Upper lobe of right lung (tissue), 1 donor: ENCODE measurements at regions not wholly inside any gene's neighbourhood (a gene's known extent, or its start where the extent isn't known, plus 50 kb on each side); places are given as distances from the start of the nearest gene placed in this dataset.

Experiments
- ATAC-seq: fragments of 200-7000 bp; cut with Tn5 transposase; one replicate; pipeline ENCODE4 v1.9.1; 2020; ENCODE audit warnings: mild to moderate bottlenecking, moderate library complexity
- DNase-seq: peaks from one replicate; pipeline ENCODE4 v3.0.0-alpha.2; 2020
- H3K27ac ChIP-seq: fragments of 200-600 bp; one replicate; pipeline ENCODE4 v1.8.0; 2022
- H3K27me3 ChIP-seq: fragments of 200-600 bp; one replicate; pipeline ENCODE4 v1.8.0; 2022; ENCODE audit warnings: mild to moderate bottlenecking
- H3K36me3 ChIP-seq: fragments of 200-600 bp; one replicate; pipeline ENCODE4 v1.8.0; 2022
- H3K4me1 ChIP-seq: fragments of 200-600 bp; one replicate; pipeline ENCODE4 v1.8.0; 2022
- H3K4me3 ChIP-seq: fragments of 200-600 bp; one replicate; pipeline ENCODE4 v1.8.0; 2022; ENCODE audit warnings: mild to moderate bottlenecking
- H3K9me3 ChIP-seq: fragments of 200-600 bp; one replicate; pipeline ENCODE4 v1.8.0; 2022
- CTCF ChIP-seq: fragments of 200-600 bp; IDR thresholded peaks from one replicate; pipeline ENCODE4 v1.8.0; 2022; ENCODE audit warnings: antibody characterized with exemption
- intact Hi-C: fragments of 100-400 bp; cut with DNase I; formaldehyde crosslinking; loops from one replicate; pipeline ENCODE4 v1.11.0; 2022
- donor health status: DM: no; HTN: yes; CAD: no; lungs with severe emphysema.

- intact Hi-C loops: no loop called here
- no peak for TF ChIP-seq CTCF
- no peak for ATAC-seq
Observed at GRCh38 chr3:189502256-189502655, 128.9 kb upstream of the TP63 start.

GRCh38 chr3:189502676-189503257 is 128.4 kb upstream of the TP63 start:
- Histone ChIP-seq H3K27ac (no peak overlapping the region), H3K36me3 (no peaks in the 10 kb centered on the region), H3K27me3 (no peaks in the 10 kb centered on the region), H3K4me3 (no peak overlapping the region), H3K4me1 (no peaks in the 10 kb centered on the region), H3K9me3 (no peaks in the 10 kb centered on the region)
- TF ChIP-seq CTCF: no peak
- no peak for DNase-seq
- intact Hi-C loops: no loop called here
- no peak for ATAC-seq

More at GRCh38 chr3:189502256-189502655, 128.9 kb upstream of the TP63 start:
- DNase-seq: no peak
- Histone ChIP-seq H3K27me3 (no peaks in the 10 kb centered on the region), H3K9me3 (no peaks in the 10 kb centered on the region), H3K4me1 (no peaks in the 10 kb centered on the region), H3K36me3 (no peaks in the 10 kb centered on the region), H3K27ac (no peak overlapping the region), H3K4me3 (no peak overlapping the region)

GRCh38 chr3:189507856-189508255 is 123.3 kb upstream of the TP63 start:
- no peak for TF ChIP-seq CTCF
- DNase-seq (no peak), ATAC-seq (no peak)
- Histone ChIP-seq H3K27me3 (no peaks in the 10 kb centered on the region), H3K4me1 (no peaks in the 10 kb centered on the region), H3K4me3 (no peak overlapping the region), H3K9me3 (no peaks in the 10 kb centered on the region), H3K36me3 (no peaks in the 10 kb centered on the region), H3K27ac (no peak overlapping the region)
- intact Hi-C loops: no loop called here

- no peaks in the 10 kb centered on the region for H3K36me3 ChIP-seq
- peaks cover 4% of the 10 kb centered on the region for H3K4me1 ChIP-seq
- ATAC-seq (no peak), DNase-seq (no peak)
- TF ChIP-seq CTCF: no peak
- H3K27me3 ChIP-seq: no peaks in the 10 kb centered on the region
- H3K27ac ChIP-seq: no peak overlapping the region
- no peak overlapping the region for H3K4me3 ChIP-seq
- intact Hi-C loops: no loop called here
- no peaks in the 10 kb centered on the region for H3K9me3 ChIP-seq
Observed at GRCh38 chr3:189508784-189509501, 122.2 kb upstream of the TP63 start.

GRCh38 chr3:189512039-189512438 is 119.2 kb upstream of the TP63 start:
- H3K9me3 ChIP-seq: no peaks in the 10 kb centered on the region
- no peak overlapping the region for H3K27ac ChIP-seq
- H3K36me3 ChIP-seq: no peaks in the 10 kb centered on the region
- DNase-seq: no peak
- TF ChIP-seq CTCF: no peak
- no peaks in the 10 kb centered on the region for H3K27me3 ChIP-seq
- H3K4me3 ChIP-seq: no peak overlapping the region
- peaks cover 4% of the 10 kb centered on the region for H3K4me1 ChIP-seq
- intact Hi-C loops: no loop called here
- no peak for ATAC-seq
